Midbrain (tissue), 1 donor: ENCODE measurements at regions not wholly inside any gene's neighbourhood (a gene's known extent, or its start where the extent isn't known, plus 50 kb on each side); places are given as distances from the start of the nearest gene placed in this dataset.

Experiments
- DNase-seq: peaks from one replicate; lab custom pipeline; 2025; lab: John Stamatoyannopoulos, UW

DNA sequence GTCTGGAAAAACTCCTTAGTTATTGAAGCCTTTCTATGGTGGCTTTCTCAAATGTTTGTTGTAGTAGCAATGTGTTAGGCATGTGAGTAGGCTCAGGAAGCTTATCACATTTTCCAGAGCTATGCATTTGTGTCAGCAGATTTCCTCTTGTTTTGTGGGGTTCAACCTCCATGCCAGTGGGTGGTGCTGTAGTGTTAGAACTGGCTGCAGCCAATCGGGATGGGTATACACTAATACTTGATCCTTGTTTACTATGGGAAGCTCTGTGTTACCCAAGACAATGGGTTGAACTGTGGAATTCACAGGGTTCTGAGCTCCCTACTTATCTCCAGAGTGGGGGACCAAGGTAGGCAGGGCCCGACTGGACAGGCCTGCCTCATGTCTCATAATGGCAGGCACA, 348.5 kb upstream of the ADAMTS5 start:
- DNase-seq, result no peak

- DNase-seq, result no peak
Measured at GRCh38 chr21:27314131-27314530, 347.2 kb upstream of the ADAMTS5 start.

- no peak for DNase-seq
Measured at GRCh38 chr21:27306791-27307775, 340.2 kb upstream of the ADAMTS5 start.

- no peak for DNase-seq
Measured at GRCh38 chr21:27306206-27306605, 339.3 kb upstream of the ADAMTS5 start.

DNA sequence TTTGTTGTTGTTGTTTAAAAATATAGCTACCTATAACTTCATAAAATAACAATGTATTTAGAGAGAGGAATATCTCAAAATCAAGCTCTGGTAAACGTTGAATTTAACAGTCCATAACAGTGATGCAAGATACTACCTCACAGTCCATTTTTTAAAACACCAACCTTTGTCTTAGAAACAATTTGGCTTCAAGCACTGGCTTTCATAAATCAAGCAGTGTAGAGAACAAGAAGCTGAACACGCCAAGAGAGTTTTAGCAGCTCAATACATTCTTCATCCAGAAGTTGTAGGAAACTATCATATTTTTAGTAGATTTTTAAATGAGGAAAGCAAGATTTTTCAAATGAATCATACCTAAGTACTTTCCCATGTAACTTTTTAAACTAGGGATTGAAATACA, 334.3 kb upstream of the ADAMTS5 start:
- DNase-seq, result no peak

GRCh38 chr21:27300770-27301169, 333.9 kb upstream of the ADAMTS5 start:
- DNase-seq, result no peak

- DNase-seq, result no peak
Measured at GRCh38 chr21:27298465-27298864, 331.6 kb upstream of the ADAMTS5 start.

- DNase-seq, result no peak
Measured at GRCh38 chr21:27293239-27293638, 326.4 kb upstream of the ADAMTS5 start.

GRCh38 chr21:27292783-27293182, 325.9 kb upstream of the ADAMTS5 start:
- DNase-seq, result no peak

DNA sequence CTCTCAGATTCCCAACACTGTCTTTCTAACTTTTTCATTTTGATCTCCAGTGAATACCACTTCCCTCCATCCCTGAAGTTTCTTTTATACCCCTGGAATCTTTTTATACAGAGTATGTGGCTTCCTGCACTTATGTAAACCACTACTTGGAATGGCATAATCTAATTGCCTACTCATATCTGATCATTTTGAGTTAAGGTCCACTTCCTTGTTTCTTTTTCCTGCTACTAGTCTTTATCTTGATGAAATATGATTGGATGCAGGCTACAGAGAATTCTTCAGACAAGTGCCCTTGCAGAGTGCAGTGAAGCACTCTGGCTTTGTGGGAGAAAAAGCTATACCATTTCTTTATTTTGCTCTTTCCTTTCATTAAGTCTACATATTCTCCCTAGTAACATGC, 325.3 kb upstream of the ADAMTS5 start:
- DNase-seq, result no peak

DNA sequence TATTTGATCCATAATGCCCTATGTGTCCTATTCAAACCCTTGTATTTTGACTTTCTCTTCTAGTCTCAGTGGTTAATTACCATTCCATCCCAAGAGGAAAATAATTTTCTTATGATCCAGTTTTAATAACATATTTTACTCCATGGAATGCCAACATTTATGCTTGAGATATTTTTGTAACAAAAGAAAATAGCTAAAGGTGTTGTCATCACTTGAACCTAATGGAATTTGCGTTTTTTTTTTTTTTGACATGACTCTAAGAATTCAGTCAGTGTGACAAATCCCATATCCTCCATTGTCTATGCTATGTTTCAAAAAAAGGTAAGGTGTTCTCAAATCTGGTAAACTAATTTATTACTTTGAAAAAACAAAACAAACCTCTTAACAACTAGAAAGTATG, 324.1 kb upstream of the ADAMTS5 start:
- no peak for DNase-seq

DNA sequence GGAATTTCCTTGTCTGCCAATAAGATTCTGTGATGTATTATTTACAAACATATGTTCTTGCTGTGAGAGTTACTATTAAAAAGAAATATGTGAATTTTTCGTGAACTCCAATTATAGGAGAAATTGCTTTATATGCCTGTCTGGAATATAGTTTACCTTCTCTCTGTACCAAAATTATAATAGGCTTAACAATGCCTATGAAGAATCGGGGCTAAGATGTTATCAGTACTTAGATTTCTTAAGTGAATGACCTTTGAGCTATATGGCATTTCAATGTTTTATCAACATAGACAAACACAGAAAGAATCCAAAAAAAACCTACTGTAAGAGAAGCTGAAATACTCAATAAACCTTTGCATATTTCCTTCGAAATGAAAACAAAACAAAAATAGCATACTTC, 323.1 kb upstream of the ADAMTS5 start:
- no peak for DNase-seq

DNA sequence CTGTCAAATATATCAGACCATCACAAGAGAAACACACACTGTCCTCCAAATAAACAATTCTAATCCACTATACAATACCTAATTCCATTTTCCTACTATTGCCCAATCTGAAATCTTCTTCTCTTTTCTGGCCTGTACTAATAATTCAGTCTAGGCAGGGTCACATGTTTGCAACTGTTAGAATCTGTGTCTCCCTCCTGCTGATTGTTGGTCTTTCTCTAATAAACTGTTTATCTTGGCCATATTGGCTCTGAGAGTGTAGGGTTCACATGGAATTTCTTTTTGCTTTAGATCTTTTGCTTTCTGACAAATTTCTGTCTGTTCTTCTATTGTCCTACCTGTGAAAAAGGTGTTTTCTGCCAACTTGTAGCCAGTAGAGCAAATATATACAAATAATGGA, 319.9 kb upstream of the ADAMTS5 start:
- no peak for DNase-seq

- DNase-seq, result no peak
Measured at GRCh38 chr21:27277110-27277509, 310.2 kb upstream of the ADAMTS5 start.

- DNase-seq, result no peak
Measured at GRCh38 chr21:27275294-27275927, 308.5 kb upstream of the ADAMTS5 start.

GRCh38 chr21:27269644-27270043, 302.8 kb upstream of the ADAMTS5 start:
- DNase-seq, result no peak

DNA sequence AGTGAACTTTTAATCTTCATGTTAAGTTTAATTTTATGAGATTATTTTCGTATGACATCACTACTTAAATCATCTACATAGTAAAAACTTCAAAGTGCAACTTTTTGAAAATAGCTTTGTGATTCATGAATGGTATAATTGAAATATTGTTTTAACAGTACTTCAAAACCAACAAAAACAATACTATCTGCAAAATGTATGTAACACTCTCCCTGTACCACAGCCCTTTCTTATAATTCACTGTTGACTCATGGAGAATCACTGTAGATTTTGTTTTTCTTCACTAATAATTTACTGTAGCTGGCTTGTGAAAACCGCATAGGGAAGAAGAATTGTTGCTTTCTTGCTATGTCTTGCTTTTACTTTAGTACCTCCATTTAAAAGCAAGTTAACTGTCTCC, 301.4 kb upstream of the ADAMTS5 start:
- DNase-seq, result no peak

DNA sequence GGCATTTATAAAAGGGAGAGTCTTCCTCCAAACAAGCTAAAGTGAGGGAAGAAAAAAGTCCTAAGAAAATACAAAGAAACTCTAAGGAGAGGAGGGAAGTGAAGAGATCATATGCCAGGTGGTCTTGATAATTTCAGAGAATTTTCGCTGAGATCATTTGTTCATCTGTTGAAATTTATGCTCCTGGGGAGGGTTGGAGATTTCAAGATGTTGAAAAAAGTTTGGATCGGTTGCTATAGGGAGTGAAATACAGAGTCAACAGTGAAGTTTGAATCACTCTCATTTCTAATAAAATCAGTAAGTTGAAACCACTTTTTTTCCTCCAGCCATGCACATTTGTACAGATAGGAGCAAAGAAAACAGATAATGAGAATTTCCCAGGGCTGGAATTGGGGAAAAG, 299.1 kb upstream of the ADAMTS5 start:
- no peak for DNase-seq

- no peak for DNase-seq
Measured at GRCh38 chr21:27265492-27265891, 298.6 kb upstream of the ADAMTS5 start.

GRCh38 chr21:27261676-27262075, 294.8 kb upstream of the ADAMTS5 start:
- DNase-seq, result peak; percentile 9

DNA sequence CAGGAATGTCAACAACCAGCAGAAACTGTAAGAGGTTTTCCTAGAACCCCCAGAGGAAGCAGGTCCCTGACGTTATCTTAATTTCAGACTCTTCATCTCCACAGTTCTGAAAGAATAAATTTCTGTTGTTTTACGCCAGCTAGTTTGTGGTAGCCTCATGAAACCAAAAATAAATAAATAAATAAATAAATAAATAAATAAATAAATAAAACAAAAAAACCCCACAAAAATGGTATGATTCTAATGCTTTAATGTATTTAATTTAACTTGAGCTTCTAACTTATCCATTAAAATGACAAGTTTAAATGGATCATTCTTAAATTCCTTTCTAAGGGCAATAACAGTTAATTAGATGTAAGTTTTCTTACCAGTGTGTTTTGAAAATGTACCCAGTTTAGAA, 293.8 kb upstream of the ADAMTS5 start:
- DNase-seq, result no peak

GRCh38 chr21:27258742-27259448, 292.0 kb upstream of the ADAMTS5 start:
- DNase-seq, result no peak
